Hematopoietic multipotent progenitor cell treated with erythropoietin and hydrocortisone succinate and interleukin-3 and kit ligand, for 8 days (in vitro differentiated cells): ENCODE measurements at regions not wholly inside any gene's neighbourhood (a gene's known extent, or its start where the extent isn't known, plus 50 kb on each side); places are given as distances from the start of the nearest gene placed in this dataset.
A peak's percentile ranks its signal among the peaks of the same experiment; 100 is the strongest.

Experiments used
- DNase-seq: peaks from one replicate; pipeline ENCODE4 v3.0.0-alpha.2; 2015

DNA sequence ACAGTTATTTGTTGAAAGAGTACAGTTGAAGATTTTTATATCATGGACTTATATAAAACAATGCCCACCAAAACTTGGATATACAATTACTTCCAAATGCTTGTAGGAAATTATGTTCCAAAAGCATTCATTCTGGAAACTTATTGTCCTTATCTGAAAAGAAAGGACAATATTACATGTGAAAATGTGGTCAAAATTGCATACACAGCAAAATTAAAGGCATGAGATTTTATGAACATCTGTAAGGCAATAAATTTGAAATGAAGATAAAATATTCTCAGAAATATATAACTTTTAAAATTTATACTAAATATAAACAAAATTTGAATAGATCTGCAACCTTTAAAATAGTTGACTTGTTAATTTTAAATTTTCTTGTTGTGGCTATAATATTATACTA lies 1173.8 kb downstream of the NLGN4X start:
- no peak for DNase-seq

GRCh38 chrX:5051831-5052491 lies 1176.7 kb downstream of the NLGN4X start:
- peak; percentile 96 for DNase-seq

GRCh38 chrX:5042563-5042962 lies 1186.1 kb downstream of the NLGN4X start:
- DNase-seq: no peak

DNA sequence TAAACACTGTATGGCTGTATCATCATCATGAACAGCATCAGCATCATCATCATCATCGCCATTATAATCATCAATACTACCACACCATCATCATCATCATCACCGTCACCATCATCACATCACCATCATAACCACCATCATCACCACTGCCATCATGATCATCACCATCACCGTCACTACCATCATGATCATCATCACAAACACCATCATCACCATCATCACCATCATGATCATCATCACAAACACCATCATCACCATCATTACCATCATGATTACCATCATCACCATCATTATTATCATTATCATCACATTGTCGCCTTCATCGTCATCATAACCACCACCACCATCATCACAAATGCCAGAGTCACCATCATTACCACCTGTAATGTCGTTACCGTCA lies 1196.9 kb downstream of the NLGN4X start:
- DNase-seq: no peak

- peak; percentile 89 for DNase-seq
Measured at GRCh38 chrX:5015451-5015850, 1213.2 kb downstream of the NLGN4X start.

- DNase-seq: peak; percentile 4
Measured at GRCh38 chrX:4994855-4995254, 1233.8 kb downstream of the NLGN4X start.

- no peak for DNase-seq
Measured at GRCh38 chrX:4978613-4979012, 1250.1 kb downstream of the NLGN4X start.

DNA sequence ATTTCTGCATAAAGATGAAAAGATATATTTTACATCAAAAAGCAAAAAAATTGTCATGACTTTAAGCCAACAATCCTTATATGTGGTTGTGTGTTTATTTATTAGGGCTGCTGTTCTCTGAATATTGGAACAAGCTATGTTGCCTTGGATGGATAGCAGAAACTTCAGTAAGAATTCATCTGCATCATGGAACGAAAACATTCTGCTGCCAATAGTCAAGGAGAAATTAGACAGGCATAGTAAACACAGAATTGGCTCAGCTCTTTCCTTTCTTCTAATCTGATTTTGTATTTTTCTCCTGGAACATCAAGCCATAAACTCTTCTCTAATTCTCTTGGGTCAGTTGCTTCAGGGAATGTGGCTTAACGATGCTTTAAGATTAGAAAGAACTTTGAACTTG lies 1257.0 kb downstream of the NLGN4X start:
- DNase-seq: no peak

GRCh38 chrX:4964112-4964511 lies 1250.7 kb upstream of the PRKX start:
- no peak for DNase-seq

- no peak for DNase-seq
Measured at GRCh38 chrX:4963432-4963831, 1250.0 kb upstream of the PRKX start.

GRCh38 chrX:4944767-4945166 lies 1231.3 kb upstream of the PRKX start:
- DNase-seq: no peak

- no peak for DNase-seq
Measured at GRCh38 chrX:4936315-4936714, 1222.9 kb upstream of the PRKX start.

DNA sequence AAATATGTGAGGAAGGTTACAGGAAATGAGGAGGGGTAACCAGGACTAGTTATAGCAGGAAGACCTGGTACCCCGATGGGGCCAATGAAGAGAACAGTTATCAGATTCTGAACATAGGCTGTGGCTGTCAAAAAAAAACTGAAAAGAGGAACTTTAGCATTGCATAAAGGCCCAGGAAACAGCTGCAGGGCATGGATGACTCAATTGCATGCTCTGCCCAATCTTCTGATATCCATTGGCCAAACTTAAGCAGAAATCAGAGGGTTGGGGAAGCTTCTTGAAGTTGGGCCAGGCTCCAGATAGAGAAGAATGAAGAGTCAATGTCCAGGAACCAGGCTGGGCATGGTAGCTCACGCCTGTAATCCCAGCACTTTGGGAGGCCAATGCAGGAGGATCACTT lies 1222.4 kb upstream of the PRKX start:
- peak; percentile 29 for DNase-seq

DNA sequence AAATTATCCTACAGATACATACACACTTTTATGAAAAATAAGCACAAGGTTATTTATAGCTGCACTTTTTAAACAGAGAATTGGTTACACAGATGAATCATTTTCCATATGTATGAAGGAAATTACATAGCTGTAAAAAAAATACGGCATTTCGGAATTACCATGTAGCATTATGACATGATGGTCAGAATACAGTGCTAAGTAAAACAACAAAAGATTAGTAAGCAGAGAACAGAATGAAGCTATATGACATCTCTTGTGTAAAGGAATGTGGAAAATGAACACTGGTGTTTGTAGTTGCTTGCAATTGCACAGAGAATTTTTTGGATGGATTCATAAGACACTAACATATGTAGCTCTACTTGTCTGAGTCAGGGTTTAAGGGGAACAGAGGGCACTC lies 1222.0 kb upstream of the PRKX start:
- DNase-seq: no peak

- no peak for DNase-seq
Measured at GRCh38 chrX:4932790-4933189, 1219.3 kb upstream of the PRKX start.

DNA sequence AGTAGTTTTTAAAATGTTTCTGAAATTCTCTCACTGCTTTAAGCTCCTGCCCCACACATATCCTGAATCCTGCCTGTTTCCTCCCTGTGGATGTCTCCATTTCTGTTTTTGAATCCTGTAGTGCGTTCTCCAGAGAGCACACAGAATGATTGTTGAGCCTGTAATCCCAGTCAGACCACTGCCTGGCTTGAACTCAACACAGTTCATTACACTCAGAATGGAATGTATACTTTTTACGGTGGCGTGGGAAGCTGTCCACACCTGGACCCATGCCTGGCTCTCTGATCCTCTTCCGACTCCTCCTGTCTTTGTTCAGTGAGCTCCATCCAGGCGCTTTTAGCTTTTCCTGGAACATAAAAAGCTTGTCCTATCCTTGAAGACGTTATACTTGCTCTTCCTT lies 1217.0 kb upstream of the PRKX start:
- DNase-seq: no peak

- DNase-seq: no peak
Measured at GRCh38 chrX:4925911-4926310, 1212.5 kb upstream of the PRKX start.

GRCh38 chrX:4909348-4909747 lies 1195.9 kb upstream of the PRKX start:
- no peak for DNase-seq

- DNase-seq: no peak
Measured at GRCh38 chrX:4905576-4905975, 1192.1 kb upstream of the PRKX start.

GRCh38 chrX:4881277-4881676 lies 1167.8 kb upstream of the PRKX start:
- no peak for DNase-seq

GRCh38 chrX:4878640-4879039 lies 1165.2 kb upstream of the PRKX start:
- DNase-seq: no peak

DNA sequence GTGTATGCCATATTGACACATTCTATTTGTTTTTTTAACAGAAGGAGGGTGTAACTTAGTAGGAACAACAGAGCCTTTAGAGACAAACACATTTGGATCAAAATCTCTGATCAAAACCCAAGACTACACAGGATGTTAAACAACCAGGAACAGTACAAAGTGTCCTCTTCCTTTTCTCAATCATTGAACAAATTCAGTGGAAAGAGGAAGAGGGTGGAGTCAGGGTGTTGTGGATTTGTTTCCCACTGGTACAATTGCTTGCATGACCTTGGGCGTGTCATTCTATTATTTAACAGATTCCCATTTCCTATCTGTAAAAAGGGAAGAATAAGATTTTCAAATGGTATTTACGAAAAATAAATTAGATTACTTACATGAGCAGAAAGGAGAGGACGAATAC lies 1162.8 kb upstream of the PRKX start:
- DNase-seq: no peak

- no peak for DNase-seq
Measured at GRCh38 chrX:4851534-4851933, 1138.1 kb upstream of the PRKX start.

- no peak for DNase-seq
Measured at GRCh38 chrX:4850312-4850711, 1136.9 kb upstream of the PRKX start.

DNA sequence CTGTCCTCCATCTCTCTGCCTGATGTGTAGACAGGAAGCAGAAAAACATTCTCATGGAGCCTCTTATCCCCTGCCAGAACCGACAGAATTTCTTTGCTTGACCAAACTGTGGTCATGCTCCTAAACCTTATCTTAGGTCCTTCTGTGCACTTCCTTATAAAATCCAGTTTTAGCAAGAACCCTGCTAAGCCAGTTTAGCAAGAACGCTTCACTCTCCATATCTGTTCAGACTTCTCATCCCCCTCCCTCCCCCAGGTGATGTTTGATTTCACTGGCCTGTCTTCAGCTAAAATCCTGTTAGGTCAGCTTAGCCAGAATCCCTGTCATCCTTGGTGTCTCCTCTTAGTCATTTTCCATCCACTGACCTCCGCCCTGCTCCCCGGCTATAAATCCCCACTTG lies 1130.9 kb upstream of the PRKX start:
- DNase-seq: peak; percentile 1
